ENCODE measurements at regions not wholly inside any gene's neighbourhood (a gene's known extent, or its start where the extent isn't known, plus 50 kb on each side); places are given as distances from the start of the nearest gene placed in this dataset.

DNA sequence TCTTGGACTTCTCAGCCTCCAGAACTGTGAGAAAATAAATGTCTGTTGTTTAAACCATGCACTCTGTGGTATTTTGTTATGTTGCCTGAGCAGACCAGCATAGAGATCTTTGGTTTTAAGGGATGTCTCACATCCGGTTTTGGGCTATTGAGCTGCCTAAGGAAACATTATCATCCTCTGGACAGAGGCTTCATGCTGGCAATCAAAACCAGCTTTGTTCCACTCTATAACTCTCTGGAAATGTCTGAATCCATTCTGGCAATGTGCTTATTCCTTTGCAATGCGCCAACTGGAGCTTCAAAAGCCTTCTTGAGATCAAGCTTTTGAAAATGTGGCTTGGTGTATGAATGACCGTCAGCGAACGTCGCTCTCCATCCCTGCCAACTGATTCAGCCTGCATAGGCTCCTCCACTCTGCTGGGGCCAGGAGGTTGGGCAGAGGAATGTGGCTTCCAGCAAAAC lies 183.6 kb upstream of the MGAT5 start:
- TF ChIP-seq, protein P1, sequence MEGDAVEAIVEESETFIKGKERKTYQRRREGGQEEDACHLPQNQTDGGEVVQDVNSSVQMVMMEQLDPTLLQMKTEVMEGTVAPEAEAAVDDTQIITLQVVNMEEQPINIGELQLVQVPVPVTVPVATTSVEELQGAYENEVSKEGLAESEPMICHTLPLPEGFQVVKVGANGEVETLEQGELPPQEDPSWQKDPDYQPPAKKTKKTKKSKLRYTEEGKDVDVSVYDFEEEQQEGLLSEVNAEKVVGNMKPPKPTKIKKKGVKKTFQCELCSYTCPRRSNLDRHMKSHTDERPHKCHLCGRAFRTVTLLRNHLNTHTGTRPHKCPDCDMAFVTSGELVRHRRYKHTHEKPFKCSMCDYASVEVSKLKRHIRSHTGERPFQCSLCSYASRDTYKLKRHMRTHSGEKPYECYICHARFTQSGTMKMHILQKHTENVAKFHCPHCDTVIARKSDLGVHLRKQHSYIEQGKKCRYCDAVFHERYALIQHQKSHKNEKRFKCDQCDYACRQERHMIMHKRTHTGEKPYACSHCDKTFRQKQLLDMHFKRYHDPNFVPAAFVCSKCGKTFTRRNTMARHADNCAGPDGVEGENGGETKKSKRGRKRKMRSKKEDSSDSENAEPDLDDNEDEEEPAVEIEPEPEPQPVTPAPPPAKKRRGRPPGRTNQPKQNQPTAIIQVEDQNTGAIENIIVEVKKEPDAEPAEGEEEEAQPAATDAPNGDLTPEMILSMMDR (conservative IDR thresholded peaks at IDR 0.05; ENCODE audit: low read length) = no peak
- TF ChIP-seq EZH2phosphoT487 (IDR thresholded peaks at IDR 0.05; ENCODE audit: borderline replicate concordance, low read depth, low read length) = no peak
